ENCODE measurements at regions not wholly inside any gene's neighbourhood (a gene's known extent, or its start where the extent isn't known, plus 50 kb on each side); places are given as distances from the start of the nearest gene placed in this dataset.

DNA sequence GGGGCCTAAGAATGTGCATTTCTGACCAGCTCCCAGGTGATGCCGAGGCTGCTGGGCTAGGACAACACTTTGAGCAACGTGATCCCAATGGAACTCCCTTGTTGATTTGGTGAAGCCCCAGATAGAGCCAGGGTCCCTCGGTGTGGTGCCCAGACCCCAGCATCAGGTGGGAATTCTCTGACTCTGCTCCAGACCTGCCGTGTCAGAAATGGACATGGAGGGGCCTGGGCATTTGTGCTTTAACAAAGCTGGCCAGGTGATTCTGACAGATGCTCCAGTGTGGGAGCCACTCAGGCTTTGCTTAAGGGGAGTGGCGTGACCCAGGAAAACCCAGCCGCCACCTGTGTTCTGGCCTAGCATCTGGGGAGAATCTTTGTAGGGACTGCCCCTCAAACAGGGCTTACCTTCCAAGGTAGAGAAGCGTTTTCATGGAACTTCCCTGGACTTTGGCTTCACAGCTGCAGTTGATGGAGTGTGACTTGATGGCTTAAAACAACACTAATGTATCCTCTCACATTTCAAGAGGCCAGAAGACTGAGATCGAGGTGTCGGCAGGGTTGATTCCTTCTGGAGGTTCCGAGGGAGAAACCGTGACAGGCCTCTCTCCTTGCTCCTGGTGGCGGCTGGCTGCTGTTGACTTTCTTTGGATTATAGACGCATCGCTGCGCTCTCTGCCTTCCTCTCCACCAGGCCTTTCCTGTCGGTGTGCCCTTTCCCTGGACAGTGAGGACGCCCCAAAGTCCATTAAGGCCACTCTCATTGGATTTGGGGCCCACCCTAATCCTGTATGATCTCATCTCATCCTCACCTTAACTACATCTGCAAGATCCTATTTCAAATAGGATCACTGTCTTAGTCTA, 57.0 kb upstream of the HDAC4 start:
- CTCF ChIA-PET: no interaction called here
- Histone ChIP-seq H3K36me3 (ENCODE audit: control insufficient read depth in 2 of 2, extremely low read depth in 1 of 2, insufficient read depth in 2 of 2, low read length in 2 of 2) (no peaks in the 10 kb centered on the region), H3K27ac (ENCODE audit: insufficient read depth, low read depth, low read length) (no peak overlapping the region), H3K4me2 (ENCODE audit: insufficient read depth, low read length) (no peak overlapping the region), H3K79me2 (ENCODE audit: control insufficient read depth, insufficient read depth, low read length) (no peaks in the 10 kb centered on the region), H3K27me3 (ENCODE audit: control insufficient read depth in 2 of 2, insufficient read depth in 2 of 2, low read length in 2 of 2) (no peaks in the 10 kb centered on the region), H3K9me1 (replicated peaks; ENCODE audit: control insufficient read depth, extremely low read depth, insufficient read depth, low read length) (no peaks in the 10 kb centered on the region), H4K20me1 (replicated peaks; ENCODE audit: control insufficient read depth, extremely low read depth, insufficient read depth, low read length) (no peaks in the 10 kb centered on the region), H3K9me3 (replicated peaks; ENCODE audit: control insufficient read depth, insufficient read depth, low read length) (peaks cover 1% of the 10 kb centered on the region), H3K4me1 (ENCODE audit: control insufficient read depth, extremely low read depth, insufficient read depth, low read length) (no peaks in the 10 kb centered on the region), H2AFZ (ENCODE audit: low read depth, low read length) (no peak overlapping the region), H3K9ac (replicated peaks; ENCODE audit: extremely low read depth, insufficient read depth, low read length) (no peak overlapping the region), H3K4me3 (replicated peaks in 1 of 3; ENCODE audit: insufficient read depth in 1 of 3, low read depth in 1 of 3, low read length in 3 of 3) (no peak overlapping the region)
- POLR2A ChIA-PET: no interaction called here
- dilution Hi-C loops (cut with MboI; ENCODE audit: extremely low pct_ligation_motif_present, low sequenced_read_pairs): no loop called here
- DNase-seq (ENCODE audit: low read depth, low spot score): no peak
- FAIRE-seq: no peak
- intact Hi-C loops (cut with micrococcal nuclease): no loop called here
- TF ChIP-seq, protein P1, sequence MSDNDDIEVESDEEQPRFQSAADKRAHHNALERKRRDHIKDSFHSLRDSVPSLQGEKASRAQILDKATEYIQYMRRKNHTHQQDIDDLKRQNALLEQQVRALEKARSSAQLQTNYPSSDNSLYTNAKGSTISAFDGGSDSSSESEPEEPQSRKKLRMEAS (IDR thresholded peaks at IDR 0.05; ENCODE audit: insufficient read depth, insufficient read length): no peak
- TF ChIP-seq MYC (IDR thresholded peaks at IDR 0.05; ENCODE audit: low read depth, low read length) (no peak), EZH2 (IDR thresholded peaks at IDR 0.05; ENCODE audit: borderline replicate concordance, low read depth, low read length, severe bottlenecking) (no peak), FOS (IDR thresholded peaks at IDR 0.05; ENCODE audit: borderline replicate concordance, insufficient read depth, low read length) (no peak), GATA2 (IDR thresholded peaks at IDR 0.05; ENCODE audit: insufficient read depth, insufficient read length, low read depth, low read length) (no peak), POLR2A (IDR thresholded peaks at IDR 0.05; ENCODE audit: low read depth, low read length) (no peak), POLR2AphosphoS5 (IDR thresholded peaks at IDR 0.05; ENCODE audit: insufficient read depth, low read depth, low read length) (no peak), JUN (IDR thresholded peaks at IDR 0.05; ENCODE audit: borderline replicate concordance, insufficient read depth, insufficient read length, low read depth) (no peak)
- TF ChIP-seq, protein P2, sequence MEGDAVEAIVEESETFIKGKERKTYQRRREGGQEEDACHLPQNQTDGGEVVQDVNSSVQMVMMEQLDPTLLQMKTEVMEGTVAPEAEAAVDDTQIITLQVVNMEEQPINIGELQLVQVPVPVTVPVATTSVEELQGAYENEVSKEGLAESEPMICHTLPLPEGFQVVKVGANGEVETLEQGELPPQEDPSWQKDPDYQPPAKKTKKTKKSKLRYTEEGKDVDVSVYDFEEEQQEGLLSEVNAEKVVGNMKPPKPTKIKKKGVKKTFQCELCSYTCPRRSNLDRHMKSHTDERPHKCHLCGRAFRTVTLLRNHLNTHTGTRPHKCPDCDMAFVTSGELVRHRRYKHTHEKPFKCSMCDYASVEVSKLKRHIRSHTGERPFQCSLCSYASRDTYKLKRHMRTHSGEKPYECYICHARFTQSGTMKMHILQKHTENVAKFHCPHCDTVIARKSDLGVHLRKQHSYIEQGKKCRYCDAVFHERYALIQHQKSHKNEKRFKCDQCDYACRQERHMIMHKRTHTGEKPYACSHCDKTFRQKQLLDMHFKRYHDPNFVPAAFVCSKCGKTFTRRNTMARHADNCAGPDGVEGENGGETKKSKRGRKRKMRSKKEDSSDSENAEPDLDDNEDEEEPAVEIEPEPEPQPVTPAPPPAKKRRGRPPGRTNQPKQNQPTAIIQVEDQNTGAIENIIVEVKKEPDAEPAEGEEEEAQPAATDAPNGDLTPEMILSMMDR (IDR thresholded peaks at IDR 0.05; ENCODE audit: extremely low read depth in 1 of 2, insufficient read depth in 1 of 2, low read depth in 1 of 2, low read length in 2 of 2): no peak
- BruUV-seq (replicated peaks): no TSS peak
